HG02981 (cell line): ENCODE measurements at regions not wholly inside any gene's neighbourhood (a gene's known extent, or its start where the extent isn't known, plus 50 kb on each side); places are given as distances from the start of the nearest gene placed in this dataset.
"Not testable (repeated sequence)": the region's sequence is repeated elsewhere in the genome, so short reads cannot be mapped to it uniquely, and the experiment has no call there.

Experiments
- ATAC-seq: cut with Tn5 transposase; IDR thresholded peaks from one replicate; pipeline ENCODE4 v1.9.1; 2021; ENCODE audit warnings: mild to moderate bottlenecking, moderate library complexity; ENCODE audit not compliant: unreplicated experiment

GRCh38 chrX:113157496-113157895 lies 316.9 kb upstream of the AMOT start:
- no peak for ATAC-seq

- not testable (repeated sequence) for ATAC-seq
These were observed 313.7 kb upstream of the AMOT start for GRCh38 chrX:113154315-113154714.

- ATAC-seq, result no peak
These were observed 296.2 kb upstream of the AMOT start for GRCh38 chrX:113136836-113137235.

- ATAC-seq, result no peak
These were observed 292.7 kb upstream of the AMOT start for GRCh38 chrX:113133316-113133715.

- no peak for ATAC-seq
These were observed 284.1 kb upstream of the AMOT start for GRCh38 chrX:113124693-113125092.

- ATAC-seq, result no peak
These were observed 234.9 kb upstream of the AMOT start for GRCh38 chrX:113075521-113075920.

- ATAC-seq, result no peak
These were observed 219.1 kb upstream of the AMOT start for GRCh38 chrX:113059714-113060113.

GRCh38 chrX:113058634-113059033 lies 218.0 kb upstream of the AMOT start:
- no peak for ATAC-seq

GRCh38 chrX:113048896-113049295 lies 208.3 kb upstream of the AMOT start:
- ATAC-seq, result no peak

- no peak for ATAC-seq
These were observed 207.8 kb upstream of the AMOT start for GRCh38 chrX:113048480-113048879.

- ATAC-seq, result no peak
These were observed 193.5 kb upstream of the AMOT start for GRCh38 chrX:113033966-113034680.

- no peak for ATAC-seq
These were observed 179.3 kb upstream of the AMOT start for GRCh38 chrX:113019958-113020357.

- no peak for ATAC-seq
These were observed 169.2 kb upstream of the AMOT start for GRCh38 chrX:113009837-113010236.

GRCh38 chrX:113009029-113009428 lies 168.4 kb upstream of the AMOT start:
- no peak for ATAC-seq

GRCh38 chrX:113001836-113002235 lies 161.2 kb upstream of the AMOT start:
- no peak for ATAC-seq

GRCh38 chrX:112997991-112998390 lies 157.4 kb upstream of the AMOT start:
- no peak for ATAC-seq

- ATAC-seq, result no peak
These were observed 151.2 kb upstream of the AMOT start for GRCh38 chrX:112991801-112992200.

GRCh38 chrX:112979879-112980278 lies 139.2 kb upstream of the AMOT start:
- ATAC-seq, result no peak

- ATAC-seq, result no peak
These were observed 127.9 kb upstream of the AMOT start for GRCh38 chrX:112968351-112969133.

- no peak for ATAC-seq
These were observed 127.3 kb upstream of the AMOT start for GRCh38 chrX:112967903-112968302.

GRCh38 chrX:112967341-112967740 lies 126.7 kb upstream of the AMOT start:
- no peak for ATAC-seq

GRCh38 chrX:112961981-112962380 lies 121.3 kb upstream of the AMOT start:
- ATAC-seq, result no peak
